ENCODE measurements at regions not wholly inside any gene's neighbourhood (a gene's known extent, or its start where the extent isn't known, plus 50 kb on each side); places are given as distances from the start of the nearest gene placed in this dataset.

GRCh38 chr13:105897575-105897974, 637.9 kb downstream of the EFNB2 start:
- TF ChIP-seq CTCF (IDR thresholded peaks at IDR 0.05) (no peak), POLR2A (IDR thresholded peaks at IDR 0.05) (no peak), POLR2AphosphoS5 (IDR thresholded peaks at IDR 0.05) (no peak), EP300 (IDR thresholded peaks at IDR 0.05) (no peak)
